ENCODE measurements at regions not wholly inside any gene's neighbourhood (a gene's known extent, or its start where the extent isn't known, plus 50 kb on each side); places are given as distances from the start of the nearest gene placed in this dataset.

DNA sequence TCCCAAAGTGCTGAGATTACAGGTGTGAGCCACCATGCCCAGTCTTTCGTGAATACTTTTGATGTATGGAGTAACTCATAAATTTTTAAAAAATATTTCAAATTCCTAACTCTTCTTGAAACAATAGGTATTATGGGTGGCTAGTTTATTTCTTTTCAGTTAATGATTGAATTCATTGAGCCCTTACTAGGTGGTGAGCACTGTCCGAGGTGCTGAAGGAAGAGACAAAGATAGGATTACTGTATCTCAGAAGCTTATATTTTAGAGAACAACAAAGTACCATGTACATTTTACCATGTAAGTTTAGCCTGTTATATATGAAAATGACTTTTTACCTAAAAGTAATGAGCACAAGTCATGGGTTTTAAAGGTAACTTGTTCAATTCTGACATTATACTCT lies 418.3 kb downstream of the NPIPA7 start:
- ATAC-seq: no peak

DNA sequence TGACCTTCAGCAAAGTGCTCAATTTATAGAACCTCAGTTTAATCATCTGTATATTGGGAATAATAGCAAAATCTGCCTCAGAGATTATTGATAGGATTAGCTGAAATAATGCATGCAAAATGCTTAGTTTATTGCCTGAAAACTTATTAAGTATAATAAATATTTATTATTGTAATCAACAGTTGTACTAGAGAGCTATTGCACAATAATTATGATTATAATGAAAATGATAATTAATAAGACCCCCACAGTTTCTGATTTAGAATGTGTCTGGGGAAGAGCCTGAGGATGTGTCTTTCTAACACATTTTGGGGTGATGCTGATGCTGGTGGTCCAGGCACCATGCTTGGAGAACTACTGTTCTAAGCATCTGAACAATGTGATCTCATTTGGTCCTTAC lies 419.6 kb downstream of the NPIPA7 start:
- ATAC-seq: no peak

DNA sequence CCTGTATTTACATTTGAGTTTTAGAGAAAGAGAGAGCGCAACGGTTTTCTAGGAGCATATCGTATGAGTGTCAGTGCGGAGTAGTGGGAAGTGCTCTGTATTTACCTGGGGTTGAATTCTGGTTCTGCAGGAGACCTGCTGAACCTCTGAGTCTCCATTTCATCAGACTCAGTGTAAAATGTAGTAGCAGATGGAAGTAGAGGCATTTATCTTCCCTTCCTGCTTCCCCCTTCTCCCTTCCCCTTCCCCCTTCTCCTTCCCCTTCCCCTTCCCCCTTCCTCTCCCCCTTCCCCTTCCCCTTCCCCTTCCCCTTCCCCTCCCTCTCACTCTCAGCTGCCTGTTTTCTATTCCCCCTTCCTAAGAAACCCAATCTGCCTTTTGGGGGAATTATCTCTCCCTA lies 426.9 kb downstream of the NPIPA7 start:
- ATAC-seq: no peak

DNA sequence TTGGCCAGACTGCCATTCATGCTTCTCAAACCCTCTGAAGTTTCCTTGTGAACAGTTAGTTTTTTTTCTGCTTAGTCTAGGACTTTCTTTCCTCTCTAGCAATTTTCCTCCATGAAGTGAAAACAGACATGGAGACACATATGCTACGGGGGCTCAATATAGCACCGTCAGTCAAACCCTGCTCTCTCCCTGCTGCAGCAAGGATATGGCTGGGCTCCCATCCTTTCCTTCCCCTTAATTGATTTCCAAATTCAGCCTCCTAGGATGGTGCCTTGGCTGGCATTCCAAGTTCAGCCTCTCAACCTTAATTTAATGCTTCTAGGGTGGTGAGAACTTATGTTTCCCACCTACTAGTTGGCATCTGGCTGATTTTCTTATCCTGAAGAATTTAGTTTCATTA lies 436.7 kb downstream of the NPIPA7 start:
- no peak for ATAC-seq

DNA sequence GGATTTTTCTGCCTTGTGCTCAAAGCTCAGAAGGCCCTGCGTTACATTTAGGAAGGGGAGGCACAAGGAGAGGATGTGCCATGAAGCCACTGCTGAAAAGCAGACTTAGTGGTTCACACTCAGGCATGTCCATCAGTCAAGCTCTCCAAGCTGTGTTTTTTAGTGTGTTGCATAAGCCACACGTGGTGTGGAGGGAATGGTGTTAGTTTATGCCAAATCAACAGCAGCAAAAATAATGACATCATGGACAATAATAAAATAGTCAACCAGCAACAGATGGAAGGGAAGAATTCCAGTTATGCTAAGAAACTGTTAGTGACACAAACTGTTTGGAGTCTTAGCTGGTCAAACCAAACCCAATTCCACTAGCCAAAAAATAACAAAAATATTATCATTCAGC lies 438.3 kb downstream of the NPIPA7 start:
- no peak for ATAC-seq

DNA sequence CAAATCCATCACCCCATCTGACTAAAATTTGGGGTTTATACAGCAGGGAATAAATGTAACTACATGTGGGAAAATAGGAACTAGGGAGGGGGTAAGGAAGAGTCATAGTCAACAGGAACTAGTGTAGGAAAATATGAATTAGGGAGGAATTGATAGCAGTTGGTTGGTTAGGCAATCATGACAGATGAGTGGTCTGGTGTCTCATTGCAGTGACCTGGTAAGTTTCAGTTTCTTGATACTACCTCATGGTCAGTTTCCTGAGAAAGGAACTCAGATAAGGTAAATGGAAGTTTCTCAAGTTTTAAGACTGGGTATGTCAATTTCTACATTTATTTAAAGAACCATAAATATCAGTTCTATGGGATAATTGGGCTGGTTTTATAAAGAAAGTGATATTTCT lies 442.3 kb downstream of the NPIPA7 start:
- no peak for ATAC-seq

DNA sequence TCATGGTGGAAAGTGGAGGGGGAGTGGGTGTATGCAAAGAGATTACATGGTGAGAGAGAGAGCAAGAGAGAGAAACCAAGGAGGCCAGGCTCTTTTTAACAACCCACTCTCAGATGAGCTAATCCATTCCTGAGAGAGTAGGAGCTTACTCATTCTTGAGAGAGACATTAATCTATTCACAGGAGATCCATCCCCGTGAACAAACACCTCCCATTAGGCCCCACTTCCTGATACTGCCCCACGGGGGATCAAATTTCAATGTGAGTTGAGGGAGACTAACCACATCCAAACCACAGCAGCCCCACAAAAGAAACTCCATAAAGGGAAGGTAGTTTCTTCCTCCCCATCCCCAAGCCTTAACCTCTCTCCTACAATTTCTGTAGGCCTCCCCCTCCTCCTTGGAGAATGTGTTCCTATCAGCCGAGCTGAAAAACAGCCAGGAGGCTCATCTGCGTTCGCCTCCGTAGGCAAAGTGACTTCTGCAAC lies 450.0 kb downstream of the NPIPA7 start:
- ATAC-seq: no peak

DNA sequence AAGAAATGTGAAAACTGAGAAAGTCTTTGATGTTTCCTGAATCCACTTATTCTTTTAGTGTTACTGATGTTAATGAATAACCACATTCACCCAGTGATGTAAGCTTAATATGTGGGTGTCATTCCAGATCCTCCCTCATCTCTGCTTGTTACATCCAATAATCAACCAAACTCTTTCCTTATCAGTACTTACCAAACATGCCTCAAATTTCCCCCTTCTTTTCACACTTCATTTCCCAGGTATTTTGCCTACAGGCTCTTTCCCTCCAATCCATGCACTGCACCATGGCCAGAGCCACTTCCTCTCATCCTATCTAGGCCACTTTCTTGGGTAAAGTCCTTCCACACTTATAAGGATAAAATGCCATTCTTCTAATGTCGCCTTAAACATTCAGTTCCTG lies 451.5 kb downstream of the NPIPA7 start:
- no peak for ATAC-seq

DNA sequence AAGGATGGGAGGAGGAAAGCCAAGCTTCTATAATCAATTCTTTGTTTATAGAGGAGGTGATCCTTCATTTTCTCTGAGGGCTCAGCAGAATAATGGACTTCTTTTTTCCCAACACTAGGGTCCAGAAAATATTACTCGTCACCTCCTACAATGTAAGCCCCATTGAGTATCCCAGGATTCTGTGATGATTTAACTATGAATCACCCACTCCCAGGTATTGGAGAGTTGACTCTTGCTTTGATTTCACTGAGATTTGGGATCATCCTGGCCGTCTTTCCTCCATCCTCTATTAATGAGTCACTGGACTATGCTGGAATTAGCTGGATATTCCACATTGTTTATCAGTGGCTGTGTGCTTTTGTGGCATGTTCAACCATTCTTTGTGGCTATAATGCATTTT lies 452.0 kb downstream of the NPIPA7 start:
- no peak for ATAC-seq

DNA sequence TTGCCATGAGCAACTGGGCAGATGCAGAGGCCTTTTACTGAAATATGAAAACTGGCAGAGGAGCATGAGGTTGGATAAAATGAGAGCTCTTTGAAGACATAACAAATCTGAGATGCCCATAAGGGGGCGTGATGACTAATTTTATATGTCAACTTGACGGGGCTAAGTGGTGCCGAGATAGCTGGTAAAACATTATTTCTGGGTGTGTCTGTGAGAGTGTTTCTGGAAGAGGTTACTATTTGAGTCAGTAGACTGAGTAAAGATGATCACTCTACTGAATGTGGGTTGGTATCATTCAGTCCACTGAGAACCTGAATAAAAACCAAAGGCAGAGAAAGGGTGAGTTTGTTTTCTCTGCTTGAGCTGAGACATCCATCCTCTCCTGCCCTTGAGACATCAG lies 454.2 kb downstream of the NPIPA7 start:
- ATAC-seq: no peak

DNA sequence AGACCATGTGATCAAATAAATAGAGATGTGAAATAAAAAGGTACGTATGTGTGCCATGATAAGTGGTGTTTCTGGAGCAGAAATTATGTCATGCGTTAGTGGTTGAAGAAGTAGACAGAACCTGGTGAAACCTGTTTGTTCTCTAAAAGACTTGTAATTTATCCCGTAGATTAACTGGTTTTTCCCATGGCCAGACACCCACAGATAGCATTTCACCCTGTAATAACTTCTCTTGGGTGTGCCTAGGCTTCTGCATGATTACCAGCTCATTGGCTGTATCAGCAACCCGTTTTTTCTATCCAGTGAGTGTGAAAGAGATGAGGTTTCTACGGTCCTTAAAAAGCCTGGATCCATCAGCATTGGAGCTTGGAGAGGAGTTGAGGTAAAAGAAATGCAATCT lies 471.3 kb downstream of the NPIPA7 start:
- no peak for ATAC-seq

DNA sequence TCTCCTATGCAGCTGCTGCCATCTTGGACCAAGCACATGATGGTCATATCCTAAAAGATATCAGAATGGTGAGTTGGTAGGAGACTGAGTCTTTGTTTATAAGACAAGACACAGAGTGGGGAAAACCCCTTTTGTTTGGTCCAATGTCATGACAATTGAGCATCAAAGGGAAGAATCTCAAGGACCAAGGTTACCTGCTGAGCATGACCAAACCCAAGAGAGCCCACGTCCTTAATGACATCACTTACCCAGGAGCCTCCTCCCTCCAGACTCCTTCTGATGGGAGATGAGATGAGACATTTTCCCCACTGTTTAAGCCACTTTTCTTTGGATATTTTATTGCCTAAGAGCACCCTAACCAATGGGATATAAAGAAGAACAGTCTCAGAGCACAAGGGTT lies 478.1 kb downstream of the NPIPA7 start:
- no peak for ATAC-seq

DNA sequence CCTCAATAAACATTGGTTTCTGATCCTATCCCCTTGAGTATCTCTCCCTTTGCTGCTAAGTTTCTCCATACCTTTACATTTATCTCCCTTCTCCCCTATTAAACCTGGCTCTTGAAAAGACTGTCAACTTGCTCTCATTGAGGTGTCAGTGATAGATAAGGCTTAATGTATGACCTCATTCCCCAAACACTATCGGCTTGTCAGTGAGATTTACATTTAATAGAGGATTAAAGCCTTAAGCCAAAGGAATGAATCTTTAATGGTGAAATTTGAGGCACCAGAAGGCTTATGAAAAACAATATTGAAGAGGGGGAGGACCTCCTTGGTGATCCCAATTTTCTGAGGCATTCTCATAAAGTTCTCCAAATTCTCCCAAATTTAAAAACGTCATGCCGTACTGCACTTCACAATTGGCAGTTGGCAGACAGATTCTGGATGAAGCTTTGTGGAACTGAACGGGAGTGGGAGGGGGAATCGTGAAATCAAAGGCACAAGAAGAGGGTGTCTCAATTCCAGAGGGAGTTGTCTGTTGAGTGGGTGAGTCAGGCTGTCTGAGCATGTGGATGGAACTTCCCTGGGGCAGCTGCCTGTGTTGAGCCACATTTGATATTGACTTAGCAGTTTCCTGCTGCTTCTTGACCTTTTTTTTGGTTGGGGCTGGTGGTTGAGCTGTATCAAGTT lies 478.8 kb downstream of the NPIPA7 start:
- ATAC-seq: no peak

DNA sequence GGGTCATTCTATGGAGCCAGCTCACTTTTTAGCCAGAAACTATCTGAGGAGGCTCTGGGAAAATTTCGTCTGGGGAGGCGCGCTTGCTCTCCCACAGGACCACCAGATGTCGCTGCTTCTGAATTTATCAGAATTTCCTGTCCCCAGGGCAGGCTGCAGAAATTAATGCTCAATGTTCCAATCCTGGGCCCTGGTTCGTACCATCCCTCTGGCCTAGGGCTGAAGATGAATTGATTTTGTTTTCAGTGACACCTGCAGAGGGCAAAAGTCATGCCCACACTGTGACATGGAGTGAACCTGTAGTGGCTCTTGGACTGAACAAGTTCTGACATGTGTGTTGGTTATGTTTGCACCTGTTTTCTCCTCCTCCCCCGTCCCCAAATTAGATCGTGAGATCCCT lies 482.6 kb downstream of the NPIPA7 start:
- no peak for ATAC-seq

DNA sequence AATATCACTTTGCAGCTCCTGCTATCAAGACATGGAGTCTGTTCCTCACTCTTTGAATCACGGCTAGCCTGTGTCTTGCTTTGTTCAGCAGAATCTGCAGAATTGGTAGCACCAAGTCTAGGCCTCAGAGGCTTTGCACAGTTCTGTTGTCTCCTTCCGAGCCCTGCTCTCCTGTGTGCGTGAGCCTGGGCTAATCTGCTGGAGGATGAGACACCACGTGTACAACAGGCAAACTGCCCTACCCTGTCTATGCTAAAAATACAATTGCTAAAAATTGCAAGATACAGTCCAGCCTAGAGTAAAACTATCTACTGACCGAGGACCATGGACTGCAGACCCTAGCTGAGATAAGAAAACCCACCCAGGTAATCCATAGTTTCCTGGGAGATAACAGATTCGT lies 484.7 kb downstream of the NPIPA7 start:
- ATAC-seq: no peak

DNA sequence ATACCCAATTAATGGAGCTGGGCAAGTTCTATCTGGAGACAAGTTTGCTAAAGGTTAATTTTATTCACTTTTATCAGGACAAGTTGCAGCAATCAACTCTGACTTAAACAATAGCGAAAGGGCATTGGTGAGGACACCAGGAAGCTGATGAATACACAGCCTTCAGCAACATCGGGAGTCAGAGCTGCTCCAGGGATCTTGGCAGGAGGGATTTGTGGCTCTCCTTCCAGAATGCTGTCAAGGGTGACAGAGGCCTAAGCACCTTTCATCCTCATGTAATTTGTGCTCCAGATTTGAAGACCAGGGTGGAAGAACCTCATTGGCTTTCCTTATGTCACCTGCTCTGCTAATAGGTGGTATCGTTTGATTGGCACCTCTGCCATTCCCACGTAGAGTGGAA lies 485.6 kb downstream of the NPIPA7 start:
- ATAC-seq: no peak

DNA sequence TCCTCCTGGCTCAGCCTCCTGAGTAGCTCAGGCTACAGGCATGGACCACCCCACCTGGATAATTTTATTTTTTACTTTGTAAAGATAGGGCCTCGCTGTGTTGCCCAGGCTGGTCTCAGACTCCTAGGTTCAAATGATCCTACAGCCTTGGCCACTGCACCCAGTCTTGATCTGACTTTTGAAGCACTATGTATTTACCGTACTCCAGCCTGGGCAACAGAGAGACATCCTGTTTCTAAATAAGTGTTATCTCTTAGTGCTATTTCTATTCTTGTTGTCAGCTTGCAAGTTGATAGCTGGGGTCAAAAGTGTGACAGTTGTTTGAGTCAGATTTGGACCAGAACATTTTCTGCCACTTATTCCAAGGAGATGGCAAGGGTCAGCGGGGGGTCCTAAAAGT lies 486.4 kb downstream of the NPIPA7 start:
- no peak for ATAC-seq

DNA sequence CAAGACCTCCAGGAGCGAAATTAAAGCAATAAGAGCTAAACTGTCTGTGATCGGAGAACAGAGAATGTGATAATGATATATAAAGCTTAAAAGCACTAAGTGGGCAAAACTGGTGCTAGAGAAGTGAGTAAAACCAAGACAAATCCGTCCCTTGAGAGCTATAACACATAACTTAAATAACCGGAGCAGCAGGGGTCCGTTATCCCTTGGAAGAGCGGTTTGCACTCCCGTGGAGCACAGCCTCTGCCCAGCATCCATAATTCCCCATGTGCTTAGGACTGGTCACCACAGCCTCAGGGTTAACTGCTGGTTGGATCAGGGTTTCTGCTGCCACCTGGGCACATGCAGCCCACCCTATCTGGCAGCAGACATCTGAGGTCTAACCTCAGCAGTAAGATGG lies 489.0 kb downstream of the NPIPA7 start:
- no peak for ATAC-seq

DNA sequence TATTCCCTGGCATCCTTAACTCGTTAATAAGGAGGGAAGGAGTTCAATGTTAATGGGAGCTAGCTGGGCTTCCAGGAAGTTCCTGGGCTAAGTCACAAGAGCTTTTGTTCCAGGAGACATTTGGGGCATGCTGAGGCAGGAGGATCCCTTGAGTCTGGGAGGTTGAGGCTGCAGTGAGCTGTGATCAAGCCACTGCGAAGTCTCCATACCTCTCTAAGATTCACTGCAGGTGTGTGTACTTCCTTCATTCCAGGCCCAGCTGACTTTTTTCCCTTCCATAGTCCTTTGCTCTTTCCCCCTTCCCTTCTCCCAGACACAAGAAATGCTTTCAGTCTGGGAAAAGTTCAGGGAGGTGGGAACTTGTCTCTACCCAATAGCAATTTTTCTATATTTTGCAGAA lies 489.8 kb downstream of the NPIPA7 start:
- ATAC-seq: no peak

DNA sequence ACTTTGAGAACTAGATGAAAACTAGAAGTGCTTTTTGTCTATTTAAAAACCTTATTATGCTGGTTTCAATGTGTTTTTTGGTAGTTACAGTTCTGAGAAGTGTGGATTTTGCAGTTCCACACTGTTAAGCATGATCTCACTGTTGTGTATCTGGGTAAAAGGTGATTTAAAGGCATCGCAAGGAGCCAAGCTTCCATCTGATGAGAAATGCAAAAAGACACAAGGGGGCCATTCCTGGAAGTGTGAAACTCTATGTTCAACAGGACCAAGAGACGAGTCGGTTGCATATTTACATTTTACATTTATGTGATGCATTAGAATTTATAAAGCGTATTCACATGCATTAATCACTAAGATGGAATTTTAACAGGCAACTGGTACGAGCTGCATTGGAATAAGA lies 490.8 kb downstream of the NPIPA7 start:
- ATAC-seq: no peak

DNA sequence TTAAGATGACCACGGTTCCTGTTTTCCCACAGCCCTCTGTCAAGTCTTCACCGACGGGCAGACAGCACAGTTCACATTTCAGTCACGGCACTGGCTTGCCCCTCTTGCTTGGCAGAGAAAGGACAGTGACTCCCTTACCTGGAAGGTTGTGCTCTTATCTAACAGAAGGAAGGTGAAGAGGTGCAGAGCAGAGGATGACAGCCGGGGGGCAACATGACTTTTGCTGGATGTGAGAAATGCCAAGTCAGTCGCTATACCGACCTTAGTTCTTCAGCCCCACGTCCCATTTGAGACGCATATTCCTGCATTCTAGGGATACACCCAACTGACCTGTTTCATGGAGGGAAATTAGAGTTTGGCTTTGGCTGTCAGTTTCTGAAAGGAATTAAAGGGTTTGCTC lies 492.3 kb downstream of the NPIPA7 start:
- ATAC-seq: no peak

DNA sequence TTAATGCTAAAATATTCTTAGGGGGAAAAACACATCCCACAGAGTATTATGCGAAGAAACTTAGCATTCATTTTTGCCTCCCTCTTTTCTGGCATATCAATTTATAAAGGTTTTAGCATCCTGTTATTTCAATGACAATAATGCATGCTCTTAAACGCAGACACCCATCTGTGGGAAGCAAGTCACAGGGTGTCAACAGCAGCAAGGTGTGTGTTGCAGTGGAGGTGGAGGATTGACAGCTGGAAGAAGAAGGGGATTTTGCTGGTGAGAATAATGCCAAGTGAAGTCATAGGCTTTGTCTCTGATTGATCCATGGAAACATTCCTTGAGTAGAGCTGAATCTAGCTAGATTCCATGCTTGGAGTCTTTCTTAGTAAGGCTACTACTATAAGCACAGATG lies 498.1 kb downstream of the NPIPA7 start:
- ATAC-seq: no peak

DNA sequence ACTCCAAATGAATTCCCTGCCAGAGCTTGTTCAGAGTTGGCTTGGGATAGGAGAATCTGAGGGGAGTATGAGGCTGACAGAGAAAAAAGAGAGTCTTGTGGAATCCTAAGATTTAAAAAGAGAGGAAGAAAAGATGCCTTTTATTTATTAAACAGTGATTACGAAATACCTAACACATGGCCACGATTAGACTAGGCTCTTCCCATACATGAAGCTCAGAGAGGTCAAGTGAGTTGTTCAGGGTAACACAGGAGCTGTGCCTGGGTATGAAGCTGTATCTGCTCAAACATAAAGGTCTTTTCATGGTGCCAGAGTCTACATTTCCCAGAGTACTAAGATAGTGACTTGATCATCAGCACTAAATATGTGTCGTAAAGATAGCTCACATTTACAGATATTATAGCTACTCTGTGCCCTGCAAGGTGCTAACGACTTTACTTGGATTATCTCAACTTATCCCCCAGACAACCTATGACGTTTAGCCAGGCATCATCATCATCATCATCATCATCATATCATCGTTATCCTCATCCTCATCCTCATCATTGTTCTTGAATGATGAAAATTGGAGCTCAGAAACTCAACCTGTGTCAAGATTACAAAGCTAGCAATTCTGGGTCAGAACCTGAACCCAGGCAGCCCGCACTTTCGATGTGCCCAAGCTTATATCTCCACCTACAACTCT lies 500.8 kb downstream of the NPIPA7 start:
- ATAC-seq: no peak

DNA sequence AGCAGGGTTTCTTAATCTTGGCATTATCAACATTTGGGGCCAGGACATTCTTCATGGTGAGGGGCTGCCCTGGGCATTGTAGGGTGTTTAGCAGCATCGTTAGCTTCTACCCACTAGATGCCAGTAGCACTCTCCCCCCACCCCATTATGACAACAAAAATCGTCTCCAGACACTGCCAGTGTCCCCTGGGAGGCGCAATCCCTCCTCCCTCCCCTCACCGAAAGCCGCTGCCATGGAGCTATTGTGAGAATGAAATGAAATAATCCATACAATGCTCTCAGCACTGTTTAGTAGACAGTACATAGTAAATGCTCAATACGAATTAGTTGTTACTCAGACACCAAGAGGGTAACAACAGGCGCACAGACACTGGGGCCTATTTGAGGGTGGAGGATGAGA lies 502.9 kb downstream of the NPIPA7 start:
- ATAC-seq: no peak

DNA sequence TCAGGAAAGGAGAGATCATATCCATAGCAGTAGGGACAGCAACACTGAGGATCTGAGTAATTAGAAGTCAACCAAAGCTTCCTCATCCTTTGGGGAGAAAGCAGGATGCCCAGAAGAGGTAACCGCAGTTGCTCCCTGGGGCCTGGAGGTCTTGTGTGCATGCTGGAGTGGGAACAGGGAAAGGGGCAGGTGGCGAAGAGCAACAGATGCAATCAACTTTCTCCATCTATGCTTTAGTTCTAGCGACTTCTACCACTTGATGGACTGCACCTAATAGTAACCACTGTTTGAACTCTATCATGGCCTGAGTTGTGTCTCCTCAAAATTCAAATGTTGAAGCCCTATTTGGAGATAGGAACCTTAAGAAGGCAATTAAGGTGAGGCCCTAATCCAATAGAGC lies 503.8 kb downstream of the NPIPA7 start:
- ATAC-seq: no peak

All from activated CD4-positive, CD25-positive, alpha-beta regulatory T cell treated with anti-CD3 and anti-CD28 coated beads, Interleukin-2, amount 50 U/mL, for 24 hours (primary cell).